SK-N-SH treated with all-trans-retinoic acid at 6 μM for 48 hours (cell line): ENCODE measurements at regions not wholly inside any gene's neighbourhood (a gene's known extent, or its start where the extent isn't known, plus 50 kb on each side); places are given as distances from the start of the nearest gene placed in this dataset.

Experiments used
- ATAC-seq: fragments of 200-7000 bp; cut with Tn5 transposase; 3 replicates; pipeline ENCODE4 v1.9.1; 2020; ENCODE audit warnings: mild to moderate bottlenecking, moderate library complexity
- CSDC2 ChIP-seq: fragments of 250-450 bp; sonication (Bioruptor Pico); IDR thresholded peaks from 2 replicates; pipeline ENCODE4 v1.5.0; 2020; ENCODE audit warnings: mild to moderate bottlenecking, moderate library complexity
- ESRRG ChIP-seq: fragments of 250-450 bp; sonication (Bioruptor Pico); IDR thresholded peaks from 2 replicates; pipeline ENCODE4 v1.6.1; 2021; ENCODE audit warnings: mild to moderate bottlenecking
- GLIS3 ChIP-seq: fragments of 250-450 bp; sonication (Bioruptor Pico); IDR thresholded peaks from 2 replicates; pipeline ENCODE4 v1.5.0; 2020; ENCODE audit warnings: mild to moderate bottlenecking, moderate library complexity
- ISL1 ChIP-seq: fragments of 250-450 bp; sonication (Bioruptor Pico); IDR thresholded peaks from 2 replicates; pipeline ENCODE4 v2.1.2; 2022; ENCODE audit warnings: mild to moderate bottlenecking, moderate library complexity
- PPARA ChIP-seq: fragments of 250-450 bp; sonication (Bioruptor Pico); IDR thresholded peaks from 2 replicates; pipeline ENCODE4 v1.5.0; 2020; ENCODE audit warnings: mild to moderate bottlenecking, borderline replicate concordance
- RARB ChIP-seq: fragments of 250-450 bp; sonication (Bioruptor Pico); IDR thresholded peaks from 2 replicates; pipeline ENCODE4 v1.8.0; 2021; ENCODE audit warnings: mild to moderate bottlenecking, moderate library complexity
- SNAI2 ChIP-seq: fragments of 250-450 bp; sonication (Bioruptor Pico); IDR thresholded peaks from 2 replicates; pipeline ENCODE4 v1.5.0; 2020; ENCODE audit warnings: mild to moderate bottlenecking, moderate library complexity
- TCF4 ChIP-seq: fragments of 250-450 bp; sonication (Bioruptor Pico); IDR thresholded peaks from 2 replicates; pipeline ENCODE4 v1.8.0; 2021; ENCODE audit warnings: mild to moderate bottlenecking, moderate library complexity, borderline replicate concordance
- TOX ChIP-seq: fragments of 250-450 bp; sonication (Bioruptor Pico); IDR thresholded peaks from 2 replicates; pipeline ENCODE4 v1.8.0; 2021; ENCODE audit warnings: mild to moderate bottlenecking, moderate library complexity, borderline replicate concordance
- ZC3H10 ChIP-seq: fragments of 250-450 bp; sonication (Bioruptor Pico); IDR thresholded peaks from 2 replicates; pipeline ENCODE4 v1.5.1; 2021; ENCODE audit warnings: mild to moderate bottlenecking, moderate library complexity
- ZFP3 ChIP-seq: fragments of 250-450 bp; sonication (Bioruptor Pico); IDR thresholded peaks from 2 replicates; pipeline ENCODE4 v1.5.0; 2020; ENCODE audit warnings: mild to moderate bottlenecking, moderate library complexity
- ZFP30 ChIP-seq: fragments of 450-650 bp; formaldehyde crosslinking; IDR thresholded peaks from 2 replicates; pipeline ENCODE4 v1.5.0; 2022; ENCODE audit warnings: mild to moderate bottlenecking, moderate library complexity
- ZNF565 ChIP-seq: fragments of 450-650 bp; formaldehyde crosslinking; conservative IDR thresholded peaks from 2 replicates; pipeline ENCODE4 v1.5.0; 2020; ENCODE audit warnings: low read depth, mild to moderate bottlenecking, moderate library complexity
- ZNF70 ChIP-seq: fragments of 450-650 bp; formaldehyde crosslinking; IDR thresholded peaks from 2 replicates; pipeline ENCODE4 v1.5.0; 2020; ENCODE audit warnings: mild to moderate bottlenecking, moderate library complexity
- ZNF8 ChIP-seq: fragments of 450-650 bp; formaldehyde crosslinking; IDR thresholded peaks from 2 replicates; pipeline ENCODE4 v1.5.0; 2020; ENCODE audit warnings: mild to moderate bottlenecking, moderate library complexity
- TF ChIP-seq, protein P1 (sequence below): fragments of 250-450 bp; sonication (Bioruptor Pico); IDR thresholded peaks from 2 replicates; pipeline ENCODE4 v1.5.0; 2020; ENCODE audit warnings: mild to moderate bottlenecking, moderate library complexity
- TF ChIP-seq, protein P2 (sequence below): fragments of 250-450 bp; sonication (Bioruptor Pico); IDR thresholded peaks from 2 replicates; pipeline ENCODE4 v1.5.1; 2021; ENCODE audit warnings: mild to moderate bottlenecking, moderate library complexity
- TF ChIP-seq, protein P3 (sequence below): fragments of 250-450 bp; sonication (Bioruptor Pico); IDR thresholded peaks from 2 replicates; pipeline ENCODE4 v1.5.1; 2020; ENCODE audit warnings: low read depth, mild to moderate bottlenecking, moderate library complexity
- TF ChIP-seq, protein P4 (sequence below): fragments of 250-450 bp; sonication (Bioruptor Pico); IDR thresholded peaks from 2 replicates; pipeline ENCODE4 v1.8.0; 2020; ENCODE audit warnings: mild to moderate bottlenecking, moderate library complexity, borderline replicate concordance

DNA sequence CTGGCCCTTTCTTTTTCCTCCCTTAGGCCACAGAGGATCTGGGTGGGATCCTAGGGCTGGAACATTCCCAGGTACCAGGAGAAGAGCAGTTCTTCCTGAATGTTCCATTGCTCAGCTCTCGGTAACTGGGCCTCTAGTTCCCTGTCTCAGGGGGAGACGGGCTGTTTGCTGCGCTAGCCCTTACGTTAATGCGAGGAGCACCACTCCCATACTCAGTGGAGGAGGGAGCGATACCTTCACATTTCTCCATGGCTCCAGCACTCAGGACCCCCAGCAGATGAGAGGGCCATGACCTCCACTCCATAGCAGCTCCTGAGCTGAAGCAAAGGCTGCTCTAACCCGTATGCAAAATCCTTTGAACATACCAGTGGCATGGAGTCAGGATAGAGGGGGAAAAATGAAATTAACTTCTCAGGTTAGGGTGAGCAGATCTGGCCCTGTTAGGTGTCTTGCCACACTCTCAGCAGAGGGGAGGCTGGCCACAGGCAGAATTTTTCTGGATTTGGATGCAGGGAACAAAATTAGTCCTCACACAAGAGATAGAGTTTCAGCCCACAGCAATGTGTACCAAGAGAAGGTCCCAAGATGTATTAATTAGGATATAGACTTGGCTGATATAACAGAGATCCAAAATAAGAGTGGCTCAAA, 206.7 kb downstream of the ZFP36L2 start:
- ATAC-seq: no peak
- no peak for TF ChIP-seq RARB
- TF ChIP-seq, protein P1, sequence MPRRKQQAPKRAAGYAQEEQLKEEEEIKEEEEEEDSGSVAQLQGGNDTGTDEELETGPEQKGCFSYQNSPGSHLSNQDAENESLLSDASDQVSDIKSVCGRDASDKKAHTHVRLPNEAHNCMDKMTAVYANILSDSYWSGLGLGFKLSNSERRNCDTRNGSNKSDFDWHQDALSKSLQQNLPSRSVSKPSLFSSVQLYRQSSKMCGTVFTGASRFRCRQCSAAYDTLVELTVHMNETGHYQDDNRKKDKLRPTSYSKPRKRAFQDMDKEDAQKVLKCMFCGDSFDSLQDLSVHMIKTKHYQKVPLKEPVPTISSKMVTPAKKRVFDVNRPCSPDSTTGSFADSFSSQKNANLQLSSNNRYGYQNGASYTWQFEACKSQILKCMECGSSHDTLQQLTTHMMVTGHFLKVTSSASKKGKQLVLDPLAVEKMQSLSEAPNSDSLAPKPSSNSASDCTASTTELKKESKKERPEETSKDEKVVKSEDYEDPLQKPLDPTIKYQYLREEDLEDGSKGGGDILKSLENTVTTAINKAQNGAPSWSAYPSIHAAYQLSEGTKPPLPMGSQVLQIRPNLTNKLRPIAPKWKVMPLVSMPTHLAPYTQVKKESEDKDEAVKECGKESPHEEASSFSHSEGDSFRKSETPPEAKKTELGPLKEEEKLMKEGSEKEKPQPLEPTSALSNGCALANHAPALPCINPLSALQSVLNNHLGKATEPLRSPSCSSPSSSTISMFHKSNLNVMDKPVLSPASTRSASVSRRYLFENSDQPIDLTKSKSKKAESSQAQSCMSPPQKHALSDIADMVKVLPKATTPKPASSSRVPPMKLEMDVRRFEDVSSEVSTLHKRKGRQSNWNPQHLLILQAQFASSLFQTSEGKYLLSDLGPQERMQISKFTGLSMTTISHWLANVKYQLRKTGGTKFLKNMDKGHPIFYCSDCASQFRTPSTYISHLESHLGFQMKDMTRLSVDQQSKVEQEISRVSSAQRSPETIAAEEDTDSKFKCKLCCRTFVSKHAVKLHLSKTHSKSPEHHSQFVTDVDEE: no peak
- no peak for TF ChIP-seq ZFP3 (CRISPR knock-in tag)
- no peak for TF ChIP-seq GLIS3 (CRISPR knock-in tag)
- TF ChIP-seq ZC3H10 (CRISPR knock-in tag): no peak
- TF ChIP-seq ESRRG (CRISPR knock-in tag): no peak
- no peak for TF ChIP-seq ZNF70 (CRISPR knock-in tag)
- TF ChIP-seq ZNF565: no peak
- no peak for TF ChIP-seq ISL1 (CRISPR knock-in tag)
- no peak for TF ChIP-seq ZNF8 (CRISPR knock-in tag)
- TF ChIP-seq, protein P2, sequence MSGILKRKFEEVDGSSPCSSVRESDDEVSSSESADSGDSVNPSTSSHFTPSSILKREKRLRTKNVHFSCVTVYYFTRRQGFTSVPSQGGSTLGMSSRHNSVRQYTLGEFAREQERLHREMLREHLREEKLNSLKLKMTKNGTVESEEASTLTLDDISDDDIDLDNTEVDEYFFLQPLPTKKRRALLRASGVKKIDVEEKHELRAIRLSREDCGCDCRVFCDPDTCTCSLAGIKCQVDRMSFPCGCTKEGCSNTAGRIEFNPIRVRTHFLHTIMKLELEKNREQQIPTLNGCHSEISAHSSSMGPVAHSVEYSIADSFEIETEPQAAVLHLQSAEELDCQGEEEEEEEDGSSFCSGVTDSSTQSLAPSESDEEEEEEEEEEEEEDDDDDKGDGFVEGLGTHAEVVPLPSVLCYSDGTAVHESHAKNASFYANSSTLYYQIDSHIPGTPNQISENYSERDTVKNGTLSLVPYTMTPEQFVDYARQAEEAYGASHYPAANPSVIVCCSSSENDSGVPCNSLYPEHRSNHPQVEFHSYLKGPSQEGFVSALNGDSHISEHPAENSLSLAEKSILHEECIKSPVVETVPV: no peak
- TF ChIP-seq PPARA: no peak
- no peak for TF ChIP-seq TCF4 (CRISPR knock-in tag)

DNA sequence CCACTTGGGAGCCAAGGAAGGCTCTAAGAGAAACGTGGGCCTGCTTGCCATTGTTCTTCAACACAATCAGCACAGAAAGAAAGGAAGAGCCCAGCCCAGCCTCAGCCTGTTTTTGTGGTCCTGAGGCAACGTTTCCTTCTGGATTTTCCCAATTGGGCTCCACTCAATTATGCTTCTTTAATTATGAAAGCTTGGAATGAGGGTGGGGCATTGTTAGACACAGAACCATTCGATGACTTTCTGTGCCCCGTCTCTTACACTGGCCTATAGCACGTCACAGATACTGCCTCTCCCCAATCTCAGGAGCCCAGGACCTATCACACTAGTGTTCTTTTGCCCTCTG, 207.4 kb downstream of the ZFP36L2 start:
- ATAC-seq: no peak
- TF ChIP-seq SNAI2 (CRISPR knock-in tag) (no peak), ZC3H10 (CRISPR knock-in tag) (no peak), PPARA (no peak), ZNF565 (no peak), CSDC2 (CRISPR knock-in tag) (no peak), RARB (no peak), TOX (CRISPR knock-in tag) (no peak), ZFP30 (CRISPR knock-in tag) (no peak), ISL1 (CRISPR knock-in tag) (no peak), TCF4 (CRISPR knock-in tag) (no peak), GLIS3 (CRISPR knock-in tag) (no peak)
- TF ChIP-seq, protein P2: no peak
- TF ChIP-seq, protein P3, sequence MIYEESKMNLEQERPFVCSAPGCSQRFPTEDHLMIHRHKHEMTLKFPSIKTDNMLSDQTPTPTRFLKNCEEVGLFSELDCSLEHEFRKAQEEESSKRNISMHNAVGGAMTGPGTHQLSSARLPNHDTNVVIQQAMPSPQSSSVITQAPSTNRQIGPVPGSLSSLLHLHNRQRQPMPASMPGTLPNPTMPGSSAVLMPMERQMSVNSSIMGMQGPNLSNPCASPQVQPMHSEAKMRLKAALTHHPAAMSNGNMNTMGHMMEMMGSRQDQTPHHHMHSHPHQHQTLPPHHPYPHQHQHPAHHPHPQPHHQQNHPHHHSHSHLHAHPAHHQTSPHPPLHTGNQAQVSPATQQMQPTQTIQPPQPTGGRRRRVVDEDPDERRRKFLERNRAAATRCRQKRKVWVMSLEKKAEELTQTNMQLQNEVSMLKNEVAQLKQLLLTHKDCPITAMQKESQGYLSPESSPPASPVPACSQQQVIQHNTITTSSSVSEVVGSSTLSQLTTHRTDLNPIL (CRISPR knock-in tag): no peak
- TF ChIP-seq, protein P1: no peak
- TF ChIP-seq, protein P4, sequence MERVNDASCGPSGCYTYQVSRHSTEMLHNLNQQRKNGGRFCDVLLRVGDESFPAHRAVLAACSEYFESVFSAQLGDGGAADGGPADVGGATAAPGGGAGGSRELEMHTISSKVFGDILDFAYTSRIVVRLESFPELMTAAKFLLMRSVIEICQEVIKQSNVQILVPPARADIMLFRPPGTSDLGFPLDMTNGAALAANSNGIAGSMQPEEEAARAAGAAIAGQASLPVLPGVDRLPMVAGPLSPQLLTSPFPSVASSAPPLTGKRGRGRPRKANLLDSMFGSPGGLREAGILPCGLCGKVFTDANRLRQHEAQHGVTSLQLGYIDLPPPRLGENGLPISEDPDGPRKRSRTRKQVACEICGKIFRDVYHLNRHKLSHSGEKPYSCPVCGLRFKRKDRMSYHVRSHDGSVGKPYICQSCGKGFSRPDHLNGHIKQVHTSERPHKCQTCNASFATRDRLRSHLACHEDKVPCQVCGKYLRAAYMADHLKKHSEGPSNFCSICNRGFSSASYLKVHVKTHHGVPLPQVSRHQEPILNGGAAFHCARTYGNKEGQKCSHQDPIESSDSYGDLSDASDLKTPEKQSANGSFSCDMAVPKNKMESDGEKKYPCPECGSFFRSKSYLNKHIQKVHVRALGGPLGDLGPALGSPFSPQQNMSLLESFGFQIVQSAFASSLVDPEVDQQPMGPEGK (CRISPR knock-in tag): no peak
- TF ChIP-seq, all 23 proteins: peak for 0
